Skeletal muscle cell (primary cell): ENCODE measurements at regions not wholly inside any gene's neighbourhood (a gene's known extent, or its start where the extent isn't known, plus 50 kb on each side); places are given as distances from the start of the nearest gene placed in this dataset.
A peak's percentile ranks its signal among the peaks of the same experiment; 100 is the strongest.

Source experiments
- DNase-seq: peaks from one replicate; pipeline ENCODE4 v3.0.0-alpha.2; 2010; ENCODE audit warnings: low read depth
- H3K4me3 ChIP-seq: 2 replicates; pipeline ENCODE4 v1.5.1; 2011; ENCODE audit warnings: low read depth, mild to moderate bottlenecking, control low read depth, low read length, moderate library complexity

GRCh38 chr2:71886241-71886640 is 261.4 kb downstream of the CYP26B1 start:
- no peak for DNase-seq
- no peak overlapping the region for H3K4me3 ChIP-seq

- H3K4me3 ChIP-seq = no peak overlapping the region
- DNase-seq = peak; percentile 33
These were observed 263.2 kb downstream of the CYP26B1 start for GRCh38 chr2:71884303-71885042.

DNA sequence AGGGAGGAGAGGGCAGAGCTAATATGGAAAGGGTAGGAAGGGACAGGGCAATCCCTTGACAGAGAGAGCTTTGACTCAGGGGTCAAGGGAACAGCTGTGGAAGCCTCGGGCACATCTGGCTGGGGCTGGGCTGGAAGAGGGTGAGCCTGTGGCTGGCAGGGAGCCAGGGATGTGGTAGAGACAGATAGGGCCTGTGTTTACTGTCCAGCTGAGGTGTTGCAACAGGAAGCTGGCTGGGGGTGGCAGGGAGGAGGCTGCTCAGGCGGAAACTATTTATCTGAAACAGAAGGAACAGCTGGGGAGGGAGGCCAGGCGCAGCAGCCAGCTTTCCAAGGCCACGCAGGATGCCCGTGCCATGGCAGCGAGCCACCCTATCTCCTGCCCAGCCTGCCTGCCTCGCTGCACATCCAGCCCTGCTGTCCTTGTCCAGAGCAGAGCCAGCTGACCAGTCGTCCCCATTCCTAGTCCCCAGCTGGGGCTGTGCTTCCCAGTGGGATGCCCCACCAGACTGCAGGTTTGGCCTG is 264.7 kb downstream of the CYP26B1 start:
- H3K4me3 ChIP-seq = no peak overlapping the region
- peak; percentile 77 for DNase-seq

DNA sequence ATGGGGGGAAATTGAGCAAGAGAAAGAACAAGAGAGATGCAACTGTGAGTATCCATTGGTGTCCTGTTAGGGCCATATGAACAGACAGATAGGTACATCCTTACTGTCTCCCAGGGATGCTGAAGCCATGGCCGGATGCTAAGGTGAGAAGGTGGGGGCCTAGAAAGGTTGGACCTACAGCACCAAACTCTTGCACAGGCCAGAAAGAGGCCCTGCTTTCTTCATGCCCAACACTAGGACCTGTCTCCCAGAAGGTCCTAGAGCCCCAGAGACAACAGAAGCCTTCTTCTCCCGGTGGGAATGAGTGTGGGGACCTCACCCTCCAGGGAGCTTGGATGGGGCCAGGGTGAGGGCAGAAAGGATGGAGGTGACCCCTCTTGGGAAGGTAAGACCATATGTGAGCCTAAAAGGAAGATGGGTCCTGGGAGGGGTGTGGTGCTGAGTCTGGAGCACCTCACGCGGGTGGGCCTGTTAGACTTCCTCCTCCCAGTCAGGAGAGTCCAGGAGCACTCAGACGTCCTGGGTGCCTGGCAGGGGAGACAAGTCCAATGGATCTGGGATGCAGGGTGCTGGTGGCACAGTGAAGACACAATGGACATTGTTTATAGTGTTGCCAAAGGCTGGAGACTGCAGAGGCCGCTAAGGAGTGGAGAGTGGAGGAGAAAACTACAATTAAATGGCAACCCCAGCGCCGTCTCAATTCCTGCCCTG is 265.3 kb downstream of the CYP26B1 start:
- no peak overlapping the region for H3K4me3 ChIP-seq
- no peak for DNase-seq

DNA sequence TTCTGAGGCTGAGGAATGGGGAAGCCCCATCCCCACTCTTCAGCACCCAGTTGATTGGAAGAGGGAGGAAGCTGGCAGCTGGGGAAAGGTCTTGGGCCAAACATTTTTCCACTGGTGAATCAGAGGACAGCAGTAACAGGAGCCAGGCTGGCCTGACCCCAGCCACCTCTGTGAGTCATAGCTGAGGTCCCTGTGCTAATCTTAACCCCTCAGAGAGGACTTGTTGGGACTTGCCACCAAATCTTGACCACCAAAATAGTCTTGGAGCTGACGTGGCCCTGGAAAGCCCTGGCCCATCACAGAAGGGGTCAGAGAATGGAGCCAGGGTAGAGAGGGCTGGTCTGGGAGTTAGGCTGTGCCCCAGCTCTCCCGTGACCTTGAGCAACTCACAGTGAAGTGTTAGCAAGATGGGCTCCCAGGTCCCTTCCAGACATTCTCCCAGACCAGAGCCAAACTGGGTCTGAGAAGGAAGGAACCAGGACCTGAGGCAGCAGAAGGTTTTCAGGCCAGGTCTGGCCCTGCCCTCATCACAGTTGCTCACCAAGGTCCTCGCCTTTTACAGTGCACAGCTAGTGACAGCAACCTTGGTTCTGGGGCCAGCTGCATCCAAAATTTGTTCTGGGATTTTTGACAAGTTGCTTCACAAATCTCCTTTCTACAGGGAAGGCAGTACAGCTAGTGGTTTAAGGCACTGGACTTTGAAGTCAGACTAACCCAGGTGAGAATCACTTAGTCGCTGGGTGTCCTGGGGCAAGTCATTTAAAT is 266.6 kb downstream of the CYP26B1 start:
- H3K4me3 ChIP-seq = no peak overlapping the region
- peak; percentile 31 for DNase-seq

DNA sequence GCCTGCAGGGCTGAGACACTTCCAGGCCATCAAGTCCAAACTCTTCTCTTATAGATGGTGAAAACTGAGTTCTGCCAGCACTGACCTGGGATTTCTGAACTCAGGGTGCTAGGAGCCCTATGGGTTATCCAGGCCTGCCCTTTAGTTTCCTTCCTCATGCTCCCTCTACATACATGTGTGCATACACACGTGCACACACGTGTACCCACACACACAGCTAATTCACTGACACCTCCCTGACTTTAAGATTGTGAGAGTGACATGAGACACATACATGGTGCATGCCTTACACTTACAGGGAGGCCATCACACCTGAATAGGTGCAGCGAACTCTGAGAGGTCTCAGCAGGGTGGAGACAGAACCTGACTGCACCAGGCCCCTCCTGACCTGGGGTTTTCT is 267.4 kb downstream of the CYP26B1 start:
- no peak for DNase-seq
- no peak overlapping the region for H3K4me3 ChIP-seq

DNA sequence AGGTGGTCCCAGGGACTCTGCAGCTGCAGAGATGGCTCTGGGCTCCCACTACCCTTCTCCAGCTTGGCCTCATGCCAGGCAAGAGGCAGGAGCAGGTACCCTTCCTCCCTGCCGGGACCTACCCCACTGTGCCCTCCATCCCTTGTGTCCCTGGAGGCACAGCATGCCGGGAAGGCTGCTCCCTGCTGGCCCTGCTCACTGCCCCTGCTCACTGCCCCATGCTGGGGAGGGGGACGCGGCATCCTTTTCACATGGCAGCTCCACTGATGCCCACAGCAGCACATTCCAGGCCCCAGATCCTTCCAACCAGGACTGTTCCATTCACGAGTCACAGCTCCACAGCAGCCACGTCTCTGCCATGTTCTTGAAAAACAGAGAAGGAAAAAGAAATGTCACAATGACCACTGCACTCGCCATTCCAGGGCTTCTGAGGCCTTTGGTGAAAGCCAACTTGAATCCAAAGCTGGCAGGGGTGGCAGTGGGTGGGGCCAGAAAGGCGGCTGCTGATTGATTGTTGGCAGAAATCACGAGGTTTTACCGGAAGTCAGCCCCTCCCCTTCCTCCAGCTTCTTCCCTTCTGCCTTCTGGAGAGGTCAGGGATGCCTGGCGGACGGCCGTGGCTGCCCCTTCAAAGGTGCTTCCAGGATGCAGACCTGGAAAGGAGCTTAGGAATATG is 268.0 kb downstream of the CYP26B1 start:
- DNase-seq = no peak
- H3K4me3 ChIP-seq = no peak overlapping the region

- DNase-seq = no peak
- H3K4me3 ChIP-seq = no peak overlapping the region
These were observed 268.8 kb downstream of the CYP26B1 start for GRCh38 chr2:71878626-71879508.

DNA sequence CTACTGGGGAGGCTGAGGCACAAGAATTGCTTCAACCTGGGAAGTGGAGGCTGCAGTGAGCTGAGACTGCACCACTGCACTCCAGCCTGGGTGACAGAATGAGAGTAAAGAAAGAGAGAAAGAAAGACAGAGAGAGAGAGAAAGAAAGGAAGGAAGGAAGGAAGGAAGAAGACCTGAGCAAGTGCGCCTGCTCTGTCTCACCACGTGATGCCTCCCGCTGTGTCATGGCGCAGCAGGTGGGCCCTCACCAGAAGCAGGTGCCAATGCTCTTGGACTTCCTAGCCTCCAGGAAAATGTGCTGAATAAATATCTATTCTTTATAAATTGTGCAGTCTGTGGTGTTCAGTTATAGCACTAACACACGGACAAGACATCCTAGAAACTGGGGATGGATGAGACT is 270.0 kb downstream of the CYP26B1 start:
- H3K4me3 ChIP-seq = no peak overlapping the region
- no peak for DNase-seq

DNA sequence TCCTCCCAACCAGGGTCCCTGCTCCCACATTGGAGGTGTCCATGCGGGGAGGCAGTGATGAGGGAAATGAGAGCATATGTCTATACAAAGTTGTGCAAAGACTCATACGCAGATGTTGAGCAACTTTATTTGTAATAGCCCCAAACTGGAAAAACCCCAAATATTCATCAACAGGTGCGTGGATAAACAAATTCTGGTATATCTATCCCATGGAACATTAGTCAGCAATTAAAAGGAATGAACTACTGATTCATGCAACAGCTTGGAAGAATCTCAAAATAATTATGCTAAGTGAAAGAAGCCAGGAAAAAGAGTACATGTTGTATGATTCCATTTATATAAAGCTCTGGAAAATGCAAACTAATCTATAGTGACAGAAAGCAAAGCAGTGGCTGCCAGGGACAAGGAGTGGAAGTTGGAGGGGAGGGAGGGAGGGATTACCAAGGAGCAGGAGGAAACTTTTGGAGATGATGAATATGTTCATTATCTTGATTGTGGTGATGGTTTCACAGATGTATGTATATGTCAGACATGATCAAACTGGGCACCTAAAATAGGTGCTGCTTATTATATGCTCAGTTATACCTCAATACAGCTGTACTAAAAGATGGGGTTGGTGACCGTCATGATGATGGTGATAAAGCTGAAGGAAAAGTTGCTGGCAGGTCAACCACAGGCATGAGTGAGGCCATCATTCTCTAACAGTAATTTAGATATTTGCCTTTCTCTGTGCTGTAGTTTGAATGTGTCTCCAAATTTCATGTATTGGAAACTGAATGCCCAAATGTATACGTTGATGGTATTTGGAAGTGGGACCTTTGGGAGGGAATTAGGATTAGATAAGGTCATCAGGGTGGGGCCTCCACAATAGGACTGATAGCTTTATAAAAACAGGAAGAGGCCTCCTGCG is 270.9 kb downstream of the CYP26B1 start:
- no peak overlapping the region for H3K4me3 ChIP-seq
- no peak for DNase-seq

DNA sequence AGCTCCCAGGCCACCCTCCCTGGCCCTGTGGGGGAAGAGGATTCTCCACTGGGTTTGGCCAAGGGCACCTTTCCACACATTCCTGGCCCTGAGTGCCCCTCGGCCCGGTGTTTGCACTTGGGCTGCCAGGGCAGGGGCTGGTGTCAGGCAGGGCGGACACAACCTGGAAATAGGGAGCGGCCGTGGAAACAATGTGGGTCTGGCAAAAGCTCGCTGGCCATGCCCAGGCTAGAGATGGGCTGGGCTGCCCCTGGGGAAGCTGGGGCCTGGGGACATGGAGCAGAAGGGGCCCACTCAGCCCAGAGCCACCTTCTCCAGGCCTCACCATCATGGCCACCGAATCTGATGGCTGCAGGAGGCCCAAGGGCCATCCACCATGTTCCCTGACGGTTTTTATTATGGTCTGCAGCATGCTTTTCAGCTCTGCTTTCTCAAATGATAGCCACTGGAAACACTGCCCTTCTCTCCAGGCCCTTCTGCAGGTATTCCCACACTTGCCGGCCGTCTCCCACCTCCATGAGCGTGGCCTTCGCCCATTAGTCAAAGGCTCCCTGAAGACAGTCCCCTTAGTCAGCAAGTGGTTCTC is 275.1 kb downstream of the CYP26B1 start:
- no peak overlapping the region for H3K4me3 ChIP-seq

GRCh38 chr2:71865391-71865965 is 282.2 kb downstream of the CYP26B1 start:
- DNase-seq = no peak

More for the DNA sequence above, 275.1 kb downstream of the CYP26B1 start:
- DNase-seq = no peak

GRCh38 chr2:71864085-71864484 is 283.6 kb downstream of the CYP26B1 start:
- no peak for DNase-seq
- H3K4me3 ChIP-seq = no peak overlapping the region

More at GRCh38 chr2:71865391-71865965, 282.2 kb downstream of the CYP26B1 start:
- H3K4me3 ChIP-seq = no peak overlapping the region

DNA sequence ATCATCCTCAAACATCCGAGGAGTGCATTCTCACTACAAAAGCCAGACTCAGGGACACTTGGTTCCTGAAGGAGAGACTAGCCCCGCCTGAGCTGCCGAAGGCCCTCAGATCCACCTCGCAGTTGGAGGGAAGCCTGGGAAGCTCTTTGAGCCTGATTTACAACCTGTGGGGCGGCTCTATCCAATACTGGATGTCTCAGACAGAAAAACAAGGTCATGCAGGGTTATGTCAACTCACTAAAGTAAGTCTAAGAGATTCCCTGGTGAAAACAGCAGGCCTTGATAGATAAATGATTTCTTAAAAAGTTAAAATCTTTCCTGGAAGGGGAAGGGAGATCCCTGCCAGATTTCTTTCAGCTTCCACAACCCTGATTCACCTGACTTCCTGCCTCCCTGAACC is 284.3 kb downstream of the CYP26B1 start:
- H3K4me3 ChIP-seq = no peak overlapping the region
- no peak for DNase-seq

- H3K4me3 ChIP-seq = no peak overlapping the region
- no peak for DNase-seq
These were observed 284.7 kb downstream of the CYP26B1 start for GRCh38 chr2:71862921-71863320.

DNA sequence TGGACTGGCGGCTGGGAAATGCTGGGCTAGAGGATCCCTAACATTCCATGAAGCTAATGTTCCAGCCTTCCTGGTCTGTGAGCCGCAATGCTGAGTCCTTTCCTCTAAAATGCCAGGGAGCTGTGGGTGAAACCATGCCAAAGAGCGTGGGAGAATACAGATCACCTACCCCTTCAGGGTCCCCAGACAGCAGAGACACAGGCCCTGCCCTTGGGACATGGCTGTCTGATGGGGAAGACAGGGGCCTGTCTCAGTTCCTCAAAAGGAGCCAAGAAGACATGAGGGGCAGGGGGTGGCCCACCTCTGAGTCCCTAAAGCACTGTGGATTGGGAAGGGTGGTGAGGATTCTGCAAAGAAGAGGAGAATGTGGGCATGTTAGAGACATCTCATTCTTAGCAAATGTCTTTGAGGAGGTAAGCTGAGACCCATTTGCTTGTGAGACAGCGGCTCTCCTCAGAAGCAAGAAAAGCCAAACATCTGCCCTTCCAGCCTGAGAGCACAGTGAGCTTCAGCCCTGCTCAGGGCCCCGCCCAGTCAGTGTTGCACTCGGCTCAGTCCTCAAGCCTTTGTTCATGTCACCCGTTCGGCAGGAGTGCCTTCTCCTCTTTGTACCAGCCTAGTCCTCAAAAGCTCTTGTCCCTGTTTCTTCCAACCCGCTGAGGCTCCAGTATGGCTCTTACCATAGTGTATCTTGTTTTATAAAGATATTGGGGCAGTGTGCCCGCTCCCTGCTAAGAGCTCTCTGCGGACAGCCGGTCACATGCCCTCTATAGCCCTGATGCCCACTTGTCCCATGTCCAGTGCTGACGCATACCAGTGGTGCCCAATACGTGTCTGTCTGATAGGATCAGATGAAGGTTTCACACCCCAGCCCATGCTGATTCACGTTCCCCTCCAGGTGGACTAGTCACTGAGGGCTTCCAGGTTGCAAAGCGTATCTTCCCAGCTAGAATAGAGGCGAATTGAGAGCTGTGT is 286.2 kb downstream of the CYP26B1 start:
- no peak overlapping the region for H3K4me3 ChIP-seq
- no peak for DNase-seq
